HEK293 (cell line): ENCODE measurements at regions not wholly inside any gene's neighbourhood (a gene's known extent, or its start where the extent isn't known, plus 50 kb on each side); places are given as distances from the start of the nearest gene placed in this dataset.

Source experiments
- CTCF ChIA-PET: fragments of 350-600 bp; formaldehyde crosslinking; extraction: SDS; loops from one replicate; lab custom pipeline; 2021; ENCODE audit warnings: antibody characterized with exemption; lab: Yijun Ruan, JAX
- POLR2A ChIA-PET: fragments of 300-600 bp; formaldehyde crosslinking; extraction: SDS; loops from one replicate; lab custom pipeline; 2020; ENCODE audit warnings: antibody characterized with exemption, inconsistent platforms; lab: Yijun Ruan, JAX
- H3K27ac ChIP-seq: fragments of 200-500 bp; sonication (Bioruptor generic); 2 replicates; pipeline ENCODE4 v1.5.1; 2014; ENCODE audit warnings: low read depth, low read length, control low read depth, inconsistent platforms; ENCODE audit errors: extremely low read depth
- H3K36me3 ChIP-seq, 2 experiments: fragments of 200-500 bp in 1 of 2; sonication (Bioruptor generic) in 1 of 2; 1 replicate in 1 of 2; 2 replicates in 1 of 2; pipeline ENCODE4 v1.5.1; 2014 to 2017; ENCODE audit warnings: inconsistent platforms in 2 of 2, low read length in 2 of 2; ENCODE audit not compliant: control insufficient read depth in 2 of 2, insufficient read depth in 1 of 2
- H3K4me1 ChIP-seq: fragments of 200-500 bp; sonication (Bioruptor generic); 2 replicates; pipeline ENCODE4 v1.5.1; 2014; ENCODE audit warnings: mild to moderate bottlenecking, low read length, inconsistent platforms; ENCODE audit not compliant: control insufficient read depth, insufficient read depth
- H3K4me3 ChIP-seq: 2 replicates; pipeline ENCODE4 v1.5.1; 2011; ENCODE audit warnings: low read depth, mild to moderate bottlenecking, control low read depth, low read length, moderate library complexity
- H3K9me3 ChIP-seq: fragments of 200-500 bp; sonication (Bioruptor generic); 2 replicates; pipeline ENCODE4 v1.5.1; 2014; ENCODE audit warnings: low read depth, low read length, inconsistent platforms; ENCODE audit not compliant: control insufficient read depth, insufficient read depth
- BCL11B ChIP-seq: fragments of 450-650 bp; formaldehyde crosslinking; IDR thresholded peaks from 2 replicates; pipeline ENCODE4 v1.5.1; 2016; ENCODE audit warnings: low read depth, missing biosample characterization, missing genetic modification characterization
- EGR2 ChIP-seq: fragments of 450-650 bp; formaldehyde crosslinking; IDR thresholded peaks from 2 replicates; pipeline ENCODE4 v1.5.1; 2016; ENCODE audit warnings: low read depth, missing biosample characterization, missing genetic modification characterization
- GLI4 ChIP-seq: fragments of 450-650 bp; formaldehyde crosslinking; IDR thresholded peaks from 2 replicates; pipeline ENCODE4 v1.5.1; 2016; ENCODE audit warnings: missing biosample characterization, missing genetic modification characterization
- KLF7 ChIP-seq: fragments of 450-650 bp; formaldehyde crosslinking; IDR thresholded peaks from 2 replicates; pipeline ENCODE4 v1.5.1; 2016; ENCODE audit warnings: missing biosample characterization, missing genetic modification characterization, borderline replicate concordance
- RBAK ChIP-seq: fragments of 450-650 bp; formaldehyde crosslinking; IDR thresholded peaks from 2 replicates; pipeline ENCODE4 v1.5.1; 2016; ENCODE audit warnings: missing biosample characterization, missing genetic modification characterization
- SETDB1 ChIP-seq: IDR thresholded peaks from one replicate; pipeline ENCODE4 v1.6.1; 2017; ENCODE audit warnings: mild to moderate bottlenecking, low read length, moderate library complexity, mixed read lengths; ENCODE audit not compliant: insufficient read length
- YY1 ChIP-seq: fragments of 450-650 bp; formaldehyde crosslinking; IDR thresholded peaks from 2 replicates; pipeline ENCODE4 v1.5.1; 2018; ENCODE audit warnings: missing biosample characterization, missing genetic modification characterization
- ZEB2 ChIP-seq: fragments of 450-650 bp; formaldehyde crosslinking; IDR thresholded peaks from 2 replicates; pipeline ENCODE4 v1.5.1; 2016; ENCODE audit warnings: missing biosample characterization, missing genetic modification characterization
- ZNF350 ChIP-seq: fragments of 450-650 bp; formaldehyde crosslinking; IDR thresholded peaks from 2 replicates; pipeline ENCODE4 v1.5.0; 2017; ENCODE audit warnings: missing biosample characterization, mild to moderate bottlenecking, missing genetic modification characterization
- ZNF354C ChIP-seq: fragments of 450-650 bp; formaldehyde crosslinking; IDR thresholded peaks from 2 replicates; pipeline ENCODE4 v1.5.1; 2016; ENCODE audit warnings: missing biosample characterization, missing genetic modification characterization, low read depth, borderline replicate concordance
- ZNF560 ChIP-seq: fragments of 450-650 bp; formaldehyde crosslinking; IDR thresholded peaks from 2 replicates; pipeline ENCODE4 v1.5.1; 2017; ENCODE audit warnings: missing biosample characterization, missing genetic modification characterization, borderline replicate concordance
- ZNF626 ChIP-seq: fragments of 450-650 bp; sonication (Bioruptor Pico); formaldehyde crosslinking; IDR thresholded peaks from 2 replicates; pipeline ENCODE4 v1.5.1; 2018; ENCODE audit warnings: missing biosample characterization, missing genetic modification characterization, inconsistent platforms
- ZNF629 ChIP-seq: fragments of 450-650 bp; formaldehyde crosslinking; IDR thresholded peaks from 2 replicates; pipeline ENCODE4 v1.5.1; 2017; ENCODE audit warnings: missing biosample characterization, missing genetic modification characterization
- ZNF670 ChIP-seq: fragments of 450-650 bp; formaldehyde crosslinking; IDR thresholded peaks from 2 replicates; pipeline ENCODE4 v1.5.1; 2016; ENCODE audit warnings: missing biosample characterization, missing genetic modification characterization, low read depth
- ZNF704 ChIP-seq: fragments of 450-650 bp; formaldehyde crosslinking; IDR thresholded peaks from 2 replicates; pipeline ENCODE4 v1.5.1; 2016; ENCODE audit warnings: missing biosample characterization, missing genetic modification characterization
- ZSCAN30 ChIP-seq: fragments of 450-650 bp; IDR thresholded peaks from 2 replicates; pipeline ENCODE4 v1.5.1; 2018; ENCODE audit warnings: missing biosample characterization, mild to moderate bottlenecking, missing genetic modification characterization, moderate library complexity
- TF ChIP-seq, protein P1 (sequence below): fragments of 450-650 bp; formaldehyde crosslinking; IDR thresholded peaks from 2 replicates; pipeline ENCODE4 v1.5.1; 2017; ENCODE audit warnings: missing biosample characterization, missing genetic modification characterization
- TF ChIP-seq, protein P2 (sequence below): fragments of 450-650 bp; formaldehyde crosslinking; optimal IDR thresholded peaks from 2 replicates; pipeline ENCODE3; 2016; ENCODE audit warnings: missing biosample characterization, mild to moderate bottlenecking, missing genetic modification characterization
- TF ChIP-seq, protein P3 (sequence below): fragments of 450-650 bp; formaldehyde crosslinking; IDR thresholded peaks from 2 replicates; pipeline ENCODE4 v1.5.1; 2016; ENCODE audit warnings: missing biosample characterization, missing genetic modification characterization
- TF ChIP-seq, protein P4 (sequence below): fragments of 450-650 bp; formaldehyde crosslinking; IDR thresholded peaks from 2 replicates; pipeline ENCODE4 v1.5.1; 2017; ENCODE audit warnings: missing biosample characterization, missing genetic modification characterization

DNA sequence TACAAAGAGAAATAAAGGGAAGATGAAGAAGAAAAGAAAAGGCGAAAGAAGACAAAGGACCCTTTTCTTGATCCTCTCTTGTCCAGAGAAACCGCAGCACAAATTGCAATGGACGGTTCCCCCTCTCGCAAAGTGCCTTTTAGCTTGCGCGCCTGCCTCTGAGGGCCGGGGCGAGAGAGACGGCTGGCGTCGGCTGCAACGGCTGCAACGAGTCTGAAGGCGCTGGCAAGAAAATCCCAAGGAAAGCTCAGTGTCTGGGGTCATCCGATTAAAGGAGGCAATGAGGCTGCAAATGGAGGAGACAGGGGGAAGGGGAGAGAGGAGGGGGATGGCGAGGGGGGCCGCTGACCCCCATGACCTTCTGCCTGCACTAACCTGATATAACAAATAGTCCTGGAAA is 671.5 kb downstream of the MED13L start:
- Histone ChIP-seq H3K4me1 (no peaks in the 10 kb centered on the region), H3K27ac (no peak overlapping the region), H3K36me3 (no peaks in the 10 kb centered on the region), H3K9me3 (no peaks in the 10 kb centered on the region), H3K4me3 (no peak overlapping the region)
- ChIA-PET POLR2A (no interaction called here), CTCF (no interaction called here)
- TF ChIP-seq GLI4 (tag by site-specific recombination) (no peak), ZNF560 (tag by site-specific recombination) (no peak), ZNF626 (tag by site-specific recombination) (no peak), ZNF704 (tag by site-specific recombination) (no peak), RBAK (tag by site-specific recombination) (no peak), ZNF354C (no peak), KLF7 (tag by site-specific recombination) (no peak), SETDB1 (no peak), ZEB2 (tag by site-specific recombination) (no peak), YY1 (tag by site-specific recombination) (no peak), ZNF629 (no peak), EGR2 (tag by site-specific recombination) (no peak), ZSCAN30 (no peak), ZNF670 (no peak), ZNF350 (tag by site-specific recombination) (no peak), BCL11B (tag by site-specific recombination) (no peak)
- TF ChIP-seq, protein P1, sequence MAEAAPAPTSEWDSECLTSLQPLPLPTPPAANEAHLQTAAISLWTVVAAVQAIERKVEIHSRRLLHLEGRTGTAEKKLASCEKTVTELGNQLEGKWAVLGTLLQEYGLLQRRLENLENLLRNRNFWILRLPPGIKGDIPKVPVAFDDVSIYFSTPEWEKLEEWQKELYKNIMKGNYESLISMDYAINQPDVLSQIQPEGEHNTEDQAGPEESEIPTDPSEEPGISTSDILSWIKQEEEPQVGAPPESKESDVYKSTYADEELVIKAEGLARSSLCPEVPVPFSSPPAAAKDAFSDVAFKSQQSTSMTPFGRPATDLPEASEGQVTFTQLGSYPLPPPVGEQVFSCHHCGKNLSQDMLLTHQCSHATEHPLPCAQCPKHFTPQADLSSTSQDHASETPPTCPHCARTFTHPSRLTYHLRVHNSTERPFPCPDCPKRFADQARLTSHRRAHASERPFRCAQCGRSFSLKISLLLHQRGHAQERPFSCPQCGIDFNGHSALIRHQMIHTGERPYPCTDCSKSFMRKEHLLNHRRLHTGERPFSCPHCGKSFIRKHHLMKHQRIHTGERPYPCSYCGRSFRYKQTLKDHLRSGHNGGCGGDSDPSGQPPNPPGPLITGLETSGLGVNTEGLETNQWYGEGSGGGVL (tag by site-specific recombination): no peak
- TF ChIP-seq, protein P2, sequence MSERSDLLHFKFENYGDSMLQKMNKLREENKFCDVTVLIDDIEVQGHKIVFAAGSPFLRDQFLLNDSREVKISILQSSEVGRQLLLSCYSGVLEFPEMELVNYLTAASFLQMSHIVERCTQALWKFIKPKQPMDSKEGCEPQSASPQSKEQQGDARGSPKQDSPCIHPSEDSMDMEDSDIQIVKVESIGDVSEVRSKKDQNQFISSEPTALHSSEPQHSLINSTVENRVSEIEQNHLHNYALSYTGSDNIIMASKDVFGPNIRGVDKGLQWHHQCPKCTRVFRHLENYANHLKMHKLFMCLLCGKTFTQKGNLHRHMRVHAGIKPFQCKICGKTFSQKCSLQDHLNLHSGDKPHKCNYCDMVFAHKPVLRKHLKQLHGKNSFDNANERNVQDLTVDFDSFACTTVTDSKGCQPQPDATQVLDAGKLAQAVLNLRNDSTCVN (tag by site-specific recombination): no peak
- TF ChIP-seq, protein P3, sequence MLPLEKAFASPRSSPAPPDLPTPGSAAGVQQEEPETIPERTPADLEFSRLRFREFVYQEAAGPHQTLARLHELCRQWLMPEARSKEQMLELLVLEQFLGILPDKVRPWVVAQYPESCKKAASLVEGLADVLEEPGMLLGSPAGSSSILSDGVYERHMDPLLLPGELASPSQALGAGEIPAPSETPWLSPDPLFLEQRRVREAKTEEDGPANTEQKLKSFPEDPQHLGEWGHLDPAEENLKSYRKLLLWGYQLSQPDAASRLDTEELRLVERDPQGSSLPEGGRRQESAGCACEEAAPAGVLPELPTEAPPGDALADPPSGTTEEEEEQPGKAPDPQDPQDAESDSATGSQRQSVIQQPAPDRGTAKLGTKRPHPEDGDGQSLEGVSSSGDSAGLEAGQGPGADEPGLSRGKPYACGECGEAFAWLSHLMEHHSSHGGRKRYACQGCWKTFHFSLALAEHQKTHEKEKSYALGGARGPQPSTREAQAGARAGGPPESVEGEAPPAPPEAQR (tag by site-specific recombination): no peak
- TF ChIP-seq, protein P4, sequence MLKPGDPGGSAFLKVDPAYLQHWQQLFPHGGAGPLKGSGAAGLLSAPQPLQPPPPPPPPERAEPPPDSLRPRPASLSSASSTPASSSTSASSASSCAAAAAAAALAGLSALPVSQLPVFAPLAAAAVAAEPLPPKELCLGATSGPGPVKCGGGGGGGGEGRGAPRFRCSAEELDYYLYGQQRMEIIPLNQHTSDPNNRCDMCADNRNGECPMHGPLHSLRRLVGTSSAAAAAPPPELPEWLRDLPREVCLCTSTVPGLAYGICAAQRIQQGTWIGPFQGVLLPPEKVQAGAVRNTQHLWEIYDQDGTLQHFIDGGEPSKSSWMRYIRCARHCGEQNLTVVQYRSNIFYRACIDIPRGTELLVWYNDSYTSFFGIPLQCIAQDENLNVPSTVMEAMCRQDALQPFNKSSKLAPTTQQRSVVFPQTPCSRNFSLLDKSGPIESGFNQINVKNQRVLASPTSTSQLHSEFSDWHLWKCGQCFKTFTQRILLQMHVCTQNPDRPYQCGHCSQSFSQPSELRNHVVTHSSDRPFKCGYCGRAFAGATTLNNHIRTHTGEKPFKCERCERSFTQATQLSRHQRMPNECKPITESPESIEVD (tag by site-specific recombination): no peak
